Neural cell (in vitro differentiated cells): ENCODE measurements at regions not wholly inside any gene's neighbourhood (a gene's known extent, or its start where the extent isn't known, plus 50 kb on each side); places are given as distances from the start of the nearest gene placed in this dataset.
"Not testable (repeated sequence)": the region's sequence is repeated elsewhere in the genome, so short reads cannot be mapped to it uniquely, and the experiment has no call there.

ENCODE experiments used
- H2AFZ ChIP-seq: fragments of 200-600, 300-800 bp; sonication (generic), shearing (Covaris generic); 2 replicates; pipeline ENCODE4 v1.6.0; 2014; ENCODE audit warnings: low read depth, mild to moderate bottlenecking, antibody characterized with exemption, low read length, moderate library complexity
- H3F3A ChIP-seq: fragments of 200-600 bp; shearing (Covaris generic); 2 replicates; pipeline ENCODE4 v1.6.1; 2016; ENCODE audit warnings: mild to moderate bottlenecking, moderate library complexity, mixed read lengths, antibody characterized with exemption, low read length; ENCODE audit not compliant: insufficient read depth, poor library complexity, severe bottlenecking
- H3K27ac ChIP-seq: fragments of 200-600, 300-800 bp; sonication (generic), shearing (Covaris generic); 2 replicates; pipeline ENCODE4 v1.5.1; 2014; ENCODE audit warnings: mild to moderate bottlenecking, low read length, moderate library complexity
- H3K27me3 ChIP-seq: fragments of 300-800, 200-600 bp; sonication (generic), shearing (Covaris generic); 2 replicates; pipeline ENCODE4 v1.6.0; 2014; ENCODE audit warnings: mild to moderate bottlenecking, low read depth, low read length, moderate library complexity; ENCODE audit not compliant: insufficient read depth
- H3K36me3 ChIP-seq: fragments of 300-800, 200-600 bp; sonication (generic), shearing (Covaris generic); 2 replicates; pipeline ENCODE4 v1.5.1; 2014; ENCODE audit warnings: mild to moderate bottlenecking, antibody characterized with exemption, low read length, moderate library complexity; ENCODE audit not compliant: insufficient read depth
- H3K4me2 ChIP-seq: fragments of 300-800, 200-600 bp; sonication (generic), shearing (Covaris generic); 2 replicates; pipeline ENCODE4 v1.6.0; 2014; ENCODE audit warnings: mild to moderate bottlenecking, low read length
- H3K4me3 ChIP-seq: fragments of 300-800, 200-600 bp; sonication (generic), shearing (Covaris generic); 2 replicates; pipeline ENCODE4 v1.5.1; 2014; ENCODE audit warnings: mild to moderate bottlenecking, low read length, moderate library complexity
- H3K79me2 ChIP-seq: fragments of 200-600 bp; shearing (Covaris generic); replicated peaks from 2 replicates; pipeline ENCODE4 v1.6.0; 2014; ENCODE audit warnings: mild to moderate bottlenecking, low read length, moderate library complexity; ENCODE audit not compliant: insufficient read depth
- H3K9ac ChIP-seq: fragments of 300-800, 200-600 bp; sonication (generic), shearing (Covaris generic); 2 replicates; pipeline ENCODE4 v1.6.1; 2016; ENCODE audit warnings: mild to moderate bottlenecking, low read length, mixed read lengths
- H3K9me2 ChIP-seq: fragments of 200-600 bp; shearing (Covaris generic); 2 replicates; pipeline ENCODE4 v1.6.1; 2016; ENCODE audit warnings: mild to moderate bottlenecking, low read length, mixed read lengths; ENCODE audit not compliant: insufficient read depth
- H3K9me3 ChIP-seq: fragments of 200-600, 300-800 bp; sonication (generic), shearing (Covaris generic); 2 replicates; pipeline ENCODE4 v1.6.1; 2016; ENCODE audit warnings: mild to moderate bottlenecking, mixed run types, low read length, moderate library complexity, mixed read lengths
- H4K20me1 ChIP-seq: fragments of 200-600 bp; shearing (Covaris generic); 2 replicates; pipeline ENCODE4 v1.6.1; 2016; ENCODE audit warnings: mild to moderate bottlenecking, mixed run types; ENCODE audit not compliant: insufficient read depth
- EP300 ChIP-seq: fragments of 450-650 bp; conservative IDR thresholded peaks from 2 replicates; pipeline ENCODE4 v1.6.1; 2014; ENCODE audit warnings: antibody characterized with exemption, mild to moderate bottlenecking, moderate library complexity; ENCODE audit not compliant: poor library complexity, severe bottlenecking
- EZH2 ChIP-seq: fragments of 200-600, 300-800 bp; shearing (Covaris generic), sonication (generic); IDR thresholded peaks from 2 replicates; pipeline ENCODE4 v1.6.1; 2014; ENCODE audit warnings: antibody characterized with exemption, low read length, borderline replicate concordance, mild to moderate bottlenecking; ENCODE audit not compliant: insufficient read depth, poor library complexity, severe bottlenecking
- MXI1 ChIP-seq: fragments of 450-650 bp; conservative IDR thresholded peaks from 2 replicates; pipeline ENCODE4 v1.6.1; 2014; ENCODE audit warnings: antibody characterized with exemption, mild to moderate bottlenecking; ENCODE audit not compliant: poor library complexity, severe bottlenecking
- POLR2AphosphoS5 ChIP-seq: IDR thresholded peaks from 2 replicates; pipeline ENCODE4 v1.6.1; 2012
- RAD21 ChIP-seq: fragments of 450-650 bp; conservative IDR thresholded peaks from 2 replicates; pipeline ENCODE4 v1.6.1; 2014; ENCODE audit warnings: antibody characterized with exemption, mild to moderate bottlenecking, moderate library complexity
- SMC3 ChIP-seq: fragments of 450-650 bp; conservative IDR thresholded peaks from 2 replicates; pipeline ENCODE4 v1.6.1; 2014; ENCODE audit warnings: antibody characterized with exemption, mild to moderate bottlenecking, moderate library complexity; ENCODE audit not compliant: poor library complexity
- TAF1 ChIP-seq: IDR thresholded peaks from 2 replicates; pipeline ENCODE4 v1.6.1; 2012; ENCODE audit warnings: low read depth
- TF ChIP-seq, protein P1 (sequence below): IDR thresholded peaks from 2 replicates; pipeline ENCODE4 v1.6.1; 2012; ENCODE audit warnings: borderline replicate concordance
- TF ChIP-seq, protein P2 (sequence below): fragments of 450-650 bp; IDR thresholded peaks from 2 replicates; pipeline ENCODE4 v1.5.1; 2014; ENCODE audit warnings: antibody characterized with exemption, mild to moderate bottlenecking, moderate library complexity; ENCODE audit not compliant: poor library complexity, severe bottlenecking

DNA sequence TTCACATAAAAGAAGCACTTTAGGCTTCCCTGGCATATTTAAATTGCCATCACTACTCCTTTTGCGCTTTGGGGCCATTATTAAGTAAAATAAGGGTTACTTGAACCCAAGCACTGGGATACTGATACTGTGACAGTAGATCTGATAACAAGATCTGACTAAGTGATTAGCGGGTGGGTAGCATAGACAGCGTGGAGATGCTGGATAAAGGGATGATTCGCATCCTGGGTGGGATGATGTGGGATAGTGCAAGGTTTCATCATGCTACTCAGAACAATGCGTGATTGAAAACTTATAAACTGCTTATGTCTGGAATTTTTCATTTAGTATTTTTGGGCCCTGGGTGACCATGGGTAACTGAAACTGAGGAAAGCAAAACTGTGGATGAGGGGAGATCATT is 75.1 kb downstream of the PTTG1 start:
- Histone ChIP-seq H3F3A (no peaks in the 10 kb centered on the region), H4K20me1 (no peaks in the 10 kb centered on the region), H3K9ac (no peak overlapping the region), H3K9me2 (no peaks in the 10 kb centered on the region), H3K4me3 (no peak overlapping the region), H3K4me2 (no peak overlapping the region), H3K27me3 (no peaks in the 10 kb centered on the region), H2AFZ (no peak overlapping the region), H3K36me3 (no peaks in the 10 kb centered on the region), H3K9me3 (no peaks in the 10 kb centered on the region), H3K79me2 (no peaks in the 10 kb centered on the region), H3K27ac (no peak overlapping the region)
- TF ChIP-seq TAF1, result no peak
- TF ChIP-seq, protein P1, sequence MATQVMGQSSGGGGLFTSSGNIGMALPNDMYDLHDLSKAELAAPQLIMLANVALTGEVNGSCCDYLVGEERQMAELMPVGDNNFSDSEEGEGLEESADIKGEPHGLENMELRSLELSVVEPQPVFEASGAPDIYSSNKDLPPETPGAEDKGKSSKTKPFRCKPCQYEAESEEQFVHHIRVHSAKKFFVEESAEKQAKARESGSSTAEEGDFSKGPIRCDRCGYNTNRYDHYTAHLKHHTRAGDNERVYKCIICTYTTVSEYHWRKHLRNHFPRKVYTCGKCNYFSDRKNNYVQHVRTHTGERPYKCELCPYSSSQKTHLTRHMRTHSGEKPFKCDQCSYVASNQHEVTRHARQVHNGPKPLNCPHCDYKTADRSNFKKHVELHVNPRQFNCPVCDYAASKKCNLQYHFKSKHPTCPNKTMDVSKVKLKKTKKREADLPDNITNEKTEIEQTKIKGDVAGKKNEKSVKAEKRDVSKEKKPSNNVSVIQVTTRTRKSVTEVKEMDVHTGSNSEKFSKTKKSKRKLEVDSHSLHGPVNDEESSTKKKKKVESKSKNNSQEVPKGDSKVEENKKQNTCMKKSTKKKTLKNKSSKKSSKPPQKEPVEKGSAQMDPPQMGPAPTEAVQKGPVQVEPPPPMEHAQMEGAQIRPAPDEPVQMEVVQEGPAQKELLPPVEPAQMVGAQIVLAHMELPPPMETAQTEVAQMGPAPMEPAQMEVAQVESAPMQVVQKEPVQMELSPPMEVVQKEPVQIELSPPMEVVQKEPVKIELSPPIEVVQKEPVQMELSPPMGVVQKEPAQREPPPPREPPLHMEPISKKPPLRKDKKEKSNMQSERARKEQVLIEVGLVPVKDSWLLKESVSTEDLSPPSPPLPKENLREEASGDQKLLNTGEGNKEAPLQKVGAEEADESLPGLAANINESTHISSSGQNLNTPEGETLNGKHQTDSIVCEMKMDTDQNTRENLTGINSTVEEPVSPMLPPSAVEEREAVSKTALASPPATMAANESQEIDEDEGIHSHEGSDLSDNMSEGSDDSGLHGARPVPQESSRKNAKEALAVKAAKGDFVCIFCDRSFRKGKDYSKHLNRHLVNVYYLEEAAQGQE, result no peak
- no peak for TF ChIP-seq EZH2
- no peak for TF ChIP-seq SMC3
- no peak for TF ChIP-seq RAD21
- TF ChIP-seq POLR2AphosphoS5, result no peak
- TF ChIP-seq, protein P2, sequence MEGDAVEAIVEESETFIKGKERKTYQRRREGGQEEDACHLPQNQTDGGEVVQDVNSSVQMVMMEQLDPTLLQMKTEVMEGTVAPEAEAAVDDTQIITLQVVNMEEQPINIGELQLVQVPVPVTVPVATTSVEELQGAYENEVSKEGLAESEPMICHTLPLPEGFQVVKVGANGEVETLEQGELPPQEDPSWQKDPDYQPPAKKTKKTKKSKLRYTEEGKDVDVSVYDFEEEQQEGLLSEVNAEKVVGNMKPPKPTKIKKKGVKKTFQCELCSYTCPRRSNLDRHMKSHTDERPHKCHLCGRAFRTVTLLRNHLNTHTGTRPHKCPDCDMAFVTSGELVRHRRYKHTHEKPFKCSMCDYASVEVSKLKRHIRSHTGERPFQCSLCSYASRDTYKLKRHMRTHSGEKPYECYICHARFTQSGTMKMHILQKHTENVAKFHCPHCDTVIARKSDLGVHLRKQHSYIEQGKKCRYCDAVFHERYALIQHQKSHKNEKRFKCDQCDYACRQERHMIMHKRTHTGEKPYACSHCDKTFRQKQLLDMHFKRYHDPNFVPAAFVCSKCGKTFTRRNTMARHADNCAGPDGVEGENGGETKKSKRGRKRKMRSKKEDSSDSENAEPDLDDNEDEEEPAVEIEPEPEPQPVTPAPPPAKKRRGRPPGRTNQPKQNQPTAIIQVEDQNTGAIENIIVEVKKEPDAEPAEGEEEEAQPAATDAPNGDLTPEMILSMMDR, result no peak
- no peak for TF ChIP-seq MXI1
- TF ChIP-seq EP300, result no peak

DNA sequence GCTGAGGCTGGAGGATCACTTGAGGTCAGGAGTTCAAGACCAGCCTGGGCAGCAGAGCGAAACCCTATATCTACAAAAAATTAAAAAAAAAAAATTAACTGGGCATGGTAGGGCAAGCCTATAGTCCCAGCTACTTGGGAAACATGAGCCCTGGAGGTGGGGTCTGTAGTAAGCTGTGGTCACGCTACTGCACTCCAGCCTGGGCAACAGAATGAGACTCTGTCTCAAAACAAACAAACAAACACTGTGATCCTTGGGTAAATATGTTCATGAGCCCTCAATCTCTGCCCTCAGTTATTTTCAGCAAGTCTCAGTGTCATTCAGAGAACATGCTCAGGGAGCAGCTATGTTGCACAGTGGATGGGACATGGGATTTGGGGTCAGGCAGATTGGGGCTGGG is 76.2 kb downstream of the PTTG1 start:
- no peaks in the 10 kb centered on the region for H4K20me1 ChIP-seq
- H3K79me2 ChIP-seq, result no peaks in the 10 kb centered on the region
- no peaks in the 10 kb centered on the region for H3K36me3 ChIP-seq
- no peaks in the 10 kb centered on the region for H3F3A ChIP-seq
- H3K27me3 ChIP-seq, result no peaks in the 10 kb centered on the region
- no peak overlapping the region for H2AFZ ChIP-seq
- H3K27ac ChIP-seq, result no peak overlapping the region
- no peak overlapping the region for H3K4me2 ChIP-seq
- TF ChIP-seq EP300 (no peak), TAF1 (no peak), MXI1 (no peak), POLR2AphosphoS5 (no peak)
- TF ChIP-seq, protein P1, result no peak
- H3K9me3 ChIP-seq, result no peaks in the 10 kb centered on the region
- no peak overlapping the region for H3K9ac ChIP-seq
- no peaks in the 10 kb centered on the region for H3K9me2 ChIP-seq
- no peak overlapping the region for H3K4me3 ChIP-seq

DNA sequence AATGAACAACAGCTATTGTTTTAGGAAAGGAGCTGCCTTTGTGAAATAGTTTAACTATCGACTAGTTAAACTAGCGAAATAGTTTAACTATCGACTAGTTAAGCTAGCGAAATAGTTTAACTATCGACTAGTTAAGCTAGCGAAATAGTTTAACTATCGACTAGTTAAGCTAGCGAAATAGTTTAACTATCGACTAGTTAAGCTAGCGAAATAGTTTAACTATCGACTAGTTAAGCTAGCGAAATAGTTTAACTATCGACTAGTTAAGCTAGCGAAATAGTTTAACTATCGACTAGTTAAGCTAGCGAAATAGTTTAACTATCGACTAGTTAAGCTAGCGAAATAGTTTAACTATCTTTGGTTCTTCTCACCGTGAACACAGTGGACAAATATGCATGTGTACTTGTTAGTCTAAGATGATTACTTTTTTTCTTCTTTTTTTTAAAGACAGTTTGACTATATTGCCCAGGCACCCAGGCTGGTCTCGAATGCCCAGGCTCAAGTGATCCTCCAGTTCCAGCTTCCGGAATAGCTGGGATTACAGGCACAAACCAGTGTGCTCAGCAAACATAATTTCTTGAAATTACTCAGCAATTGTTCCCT is 76.9 kb downstream of the PTTG1 start:
- H3K27me3 ChIP-seq, H3K79me2 ChIP-seq, H3K4me2 ChIP-seq, H3K27ac ChIP-seq, H4K20me1 ChIP-seq, H3K36me3 ChIP-seq, H3K9me2 ChIP-seq, H3K4me3 ChIP-seq, H3K9me3 ChIP-seq, H3K9ac ChIP-seq, H2AFZ ChIP-seq, H3F3A ChIP-seq: not testable (repeated sequence)
